DMS79 treated with DMSO at 0.1 percent for 48 hours (cell line): ENCODE measurements at regions not wholly inside any gene's neighbourhood (a gene's known extent, or its start where the extent isn't known, plus 50 kb on each side); places are given as distances from the start of the nearest gene placed in this dataset.

Source experiments
- DNase-seq: peaks from one replicate; lab custom pipeline; 2025; lab: John Stamatoyannopoulos, UW

GRCh38 chr17:74015990-74016389 is 187.5 kb upstream of the RPL38 start:
- no peak for DNase-seq

GRCh38 chr17:74016461-74016860 is 187.0 kb upstream of the RPL38 start:
- DNase-seq, result no peak

GRCh38 chr17:74017466-74017865 is 186.0 kb upstream of the RPL38 start:
- DNase-seq, result no peak

GRCh38 chr17:74018115-74018514 is 185.4 kb upstream of the RPL38 start:
- DNase-seq, result no peak

- no peak for DNase-seq
Observed at GRCh38 chr17:74019271-74019670, 184.2 kb upstream of the RPL38 start.

- DNase-seq, result no peak
Observed at GRCh38 chr17:74019860-74020259, 183.6 kb upstream of the RPL38 start.

GRCh38 chr17:74020522-74020921 is 183.0 kb upstream of the RPL38 start:
- peak; percentile 19 for DNase-seq

- DNase-seq, result no peak
Observed at GRCh38 chr17:74024871-74025531, 178.5 kb upstream of the RPL38 start.

GRCh38 chr17:74027444-74027843 is 176.0 kb upstream of the RPL38 start:
- DNase-seq, result no peak

GRCh38 chr17:74028354-74029116 is 174.9 kb upstream of the RPL38 start:
- no peak for DNase-seq

- DNase-seq, result no peak
Observed at GRCh38 chr17:74031316-74032090, 172.0 kb upstream of the RPL38 start.

GRCh38 chr17:74032222-74032621 is 171.3 kb upstream of the RPL38 start:
- no peak for DNase-seq

- DNase-seq, result peak; percentile 36
Observed at GRCh38 chr17:74037320-74037719, 166.2 kb upstream of the RPL38 start.

- DNase-seq, result no peak
Observed at GRCh38 chr17:74040291-74040690, 163.2 kb upstream of the RPL38 start.

- no peak for DNase-seq
Observed at GRCh38 chr17:74040729-74041128, 162.7 kb upstream of the RPL38 start.

- DNase-seq, result no peak
Observed at GRCh38 chr17:74041869-74042640, 161.4 kb upstream of the RPL38 start.

GRCh38 chr17:74042744-74043486 is 160.6 kb upstream of the RPL38 start:
- DNase-seq, result no peak

- DNase-seq, result no peak
Observed at GRCh38 chr17:74043976-74044375, 159.5 kb upstream of the RPL38 start.

- peak; percentile 69 for DNase-seq
Observed at GRCh38 chr17:74045608-74046280, 157.7 kb upstream of the RPL38 start.

- DNase-seq, result no peak
Observed at GRCh38 chr17:74049167-74049966, 154.1 kb upstream of the RPL38 start.
